ENCODE measurements at regions not wholly inside any gene's neighbourhood (a gene's known extent, or its start where the extent isn't known, plus 50 kb on each side); places are given as distances from the start of the nearest gene placed in this dataset.

DNA sequence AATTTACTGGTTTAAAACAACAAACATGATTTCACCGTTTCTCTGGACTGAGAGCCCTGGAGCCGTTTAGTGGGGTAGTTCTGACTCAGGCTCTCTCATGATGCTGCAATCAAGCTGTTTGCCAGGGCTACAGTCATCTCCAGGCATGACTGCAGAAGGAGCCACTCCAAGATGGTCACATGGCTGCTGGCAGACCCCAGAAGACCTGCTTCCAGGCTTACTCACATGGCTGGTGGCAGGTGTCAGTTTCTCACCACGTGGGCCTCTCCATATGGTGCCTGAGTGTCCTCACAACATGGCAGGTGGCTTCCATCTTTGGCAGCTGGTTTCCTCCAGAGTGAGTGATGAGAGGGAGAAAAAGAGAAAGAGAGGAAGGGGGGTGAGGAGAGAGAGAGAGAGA lies 378.3 kb upstream of the RGMA start:
- ChIA-PET CTCF (ENCODE audit: low intra/inter-chr PET ratio) (no interaction called here), POLR2A (no interaction called here)
- 5% methylated on average over 3 of the region's 3 CpGs for WGBS (ENCODE audit: insufficient coverage, low coverage, missing lambda C conversion rate)
- no peaks in the 10 kb centered on the region for H3K9me1 ChIP-seq (ENCODE audit: control insufficient read depth, insufficient read depth, low read length)
- no peaks in the 10 kb centered on the region for H4K20me1 ChIP-seq (replicated peaks; ENCODE audit: control insufficient read depth, insufficient read depth, low read length)
- intact Hi-C loops (cut with micrococcal nuclease) (no loop called here), in situ Hi-C loops (cut with MboI) (no loop called here)
- H3K36me3 ChIP-seq (ENCODE audit: control insufficient read depth, insufficient read depth, low read length) = no peaks in the 10 kb centered on the region
- no peak overlapping the region for H3K4me2 ChIP-seq (ENCODE audit: insufficient read depth, low read length)
- no peak overlapping the region for H3K9ac ChIP-seq (ENCODE audit: insufficient read depth in 1 of 2, low read depth in 2 of 2, low read length in 2 of 2)
- H3K9me3 ChIP-seq (replicated peaks; ENCODE audit: control insufficient read depth, insufficient read depth, low read depth, low read length) = no peaks in the 10 kb centered on the region
- H2AFZ ChIP-seq (ENCODE audit: low read depth, low read length) = no peak overlapping the region
- H3K27me3 ChIP-seq (ENCODE audit: control insufficient read depth in 2 of 2, insufficient read depth in 2 of 2, low read length in 2 of 2) = peaks cover 0 to 4% of the 10 kb centered on the region in 2 experiments; a peak in 1 of 5 replicates
- ATAC-seq (no peak), DNase-seq (ENCODE audit: extremely low read depth in 1 of 4, low spot score in 3 of 4) (no peak), FAIRE-seq (no peak)
- TF ChIP-seq ZNF57 (CRISPR knock-in tag; IDR thresholded peaks at IDR 0.05) (no peak), XRCC4 (IDR thresholded peaks at IDR 0.05; ENCODE audit: extremely low read depth, insufficient read depth, insufficient read length) (no peak), ETV1 (tag; conservative IDR thresholded peaks at IDR 0.05; ENCODE audit: low read depth) (no peak)
- H3K27ac ChIP-seq (ENCODE audit: extremely low read depth, low read depth, low read length) = no peak overlapping the region
- BruUV-seq (replicated peaks) = no TSS peak
- no peak overlapping the region for H3K4me3 ChIP-seq
- no peaks in the 10 kb centered on the region for H3K4me1 ChIP-seq (replicated peaks in 1 of 2; ENCODE audit: control insufficient read depth in 2 of 2, insufficient read depth in 2 of 2, low read length in 2 of 2)
- H3K79me2 ChIP-seq (ENCODE audit: control insufficient read depth, insufficient read depth, low read length) = no peaks in the 10 kb centered on the region

DNA sequence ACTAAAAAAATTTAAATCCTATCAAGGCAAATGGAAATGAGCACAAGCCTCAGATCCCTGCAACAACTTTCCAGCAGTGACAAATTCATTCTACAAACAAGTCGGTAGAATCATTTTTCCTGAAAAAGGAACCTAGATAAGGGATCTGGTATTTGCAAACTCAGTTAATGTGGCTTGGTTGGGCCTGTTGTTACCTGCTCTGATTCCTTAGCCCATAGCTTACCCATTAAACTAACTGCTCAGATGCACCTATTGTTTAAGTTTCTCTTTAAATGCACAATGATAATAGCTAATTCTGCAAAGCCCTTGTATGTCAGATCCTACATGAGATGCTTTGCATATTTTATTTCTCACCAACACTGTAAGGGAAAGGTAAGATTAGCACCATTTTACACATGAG lies 377.4 kb upstream of the RGMA start:
- H3K79me2 ChIP-seq (ENCODE audit: control insufficient read depth, insufficient read depth, low read length) = no peaks in the 10 kb centered on the region
- peaks cover 0 to 4% of the 10 kb centered on the region in 2 experiments; a peak in 1 of 5 replicates for H3K27me3 ChIP-seq (ENCODE audit: control insufficient read depth in 2 of 2, insufficient read depth in 2 of 2, low read length in 2 of 2)
- H3K9ac ChIP-seq (ENCODE audit: insufficient read depth in 1 of 2, low read depth in 2 of 2, low read length in 2 of 2) = no peak overlapping the region
- no peak overlapping the region for H3K4me3 ChIP-seq
- POLR2A ChIA-PET = no interaction called here
- 0% methylated on average over 1 of the region's 1 CpG for WGBS (ENCODE audit: insufficient coverage, low coverage, missing lambda C conversion rate)
- H4K20me1 ChIP-seq (replicated peaks; ENCODE audit: control insufficient read depth, insufficient read depth, low read length) = no peaks in the 10 kb centered on the region
- no peak for ATAC-seq
- no peak for DNase-seq (ENCODE audit: extremely low read depth in 1 of 4, low spot score in 3 of 4)
- H3K4me2 ChIP-seq (ENCODE audit: insufficient read depth, low read length) = no peak overlapping the region
- no TSS peak for BruUV-seq (replicated peaks)
- no peaks in the 10 kb centered on the region for H3K4me1 ChIP-seq (replicated peaks in 1 of 2; ENCODE audit: control insufficient read depth in 2 of 2, insufficient read depth in 2 of 2, low read length in 2 of 2)
- FAIRE-seq = no peak
- H3K9me3 ChIP-seq (replicated peaks; ENCODE audit: control insufficient read depth, insufficient read depth, low read depth, low read length) = no peaks in the 10 kb centered on the region
- H3K9me1 ChIP-seq (ENCODE audit: control insufficient read depth, insufficient read depth, low read length) = no peaks in the 10 kb centered on the region
- H2AFZ ChIP-seq (ENCODE audit: low read depth, low read length) = no peak overlapping the region
- H3K27ac ChIP-seq (ENCODE audit: extremely low read depth, low read depth, low read length) = no peak overlapping the region
- CTCF ChIA-PET (ENCODE audit: low intra/inter-chr PET ratio) = no interaction called here
- TF ChIP-seq NFXL1 (CRISPR knock-in tag; IDR thresholded peaks at IDR 0.05) = no peak
- TF ChIP-seq FOXK2 (conservative IDR thresholded peaks at IDR 0.05 in 1 of 2, IDR thresholded peaks at IDR 0.05 in 1 of 2; ENCODE audit: low read depth in 2 of 2) = no peak
- no peak for TF ChIP-seq ZNF76 (CRISPR knock-in tag; IDR thresholded peaks at IDR 0.05; ENCODE audit: borderline replicate concordance)
- TF ChIP-seq NFIC (IDR thresholded peaks at IDR 0.05) = no peak
- in situ Hi-C loops (cut with MboI) = no loop called here
- intact Hi-C loops (cut with micrococcal nuclease) = no loop called here
- H3K36me3 ChIP-seq (ENCODE audit: control insufficient read depth, insufficient read depth, low read length) = no peaks in the 10 kb centered on the region

Data from K562 (cell line).